Activated naive CD8-positive, alpha-beta T cell treated with anti-CD3 and anti-CD28 coated beads, Interleukin-2, amount 10 ng/mL, durations not matched to agents 7 days and 5 days (primary cell): ENCODE measurements at regions not wholly inside any gene's neighbourhood (a gene's known extent, or its start where the extent isn't known, plus 50 kb on each side); places are given as distances from the start of the nearest gene placed in this dataset.
A peak's percentile ranks its signal among the peaks of the same experiment; 100 is the strongest.

Experiments used
- ATAC-seq: fragments of 150-1000 bp; cut with Tn5 transposase; one replicate; pipeline ENCODE4 v1.10.0; 2021; ENCODE audit warnings: low read depth, moderate library complexity
- POLR2A ChIA-PET: fragments of 350-600 bp; sonication (Branson Sonifier 250); formaldehyde crosslinking; loops from one replicate; lab custom pipeline; 2021; ENCODE audit warnings: antibody characterized with exemption; lab: Charles Lee
- DNase-seq: peaks from one replicate; pipeline ENCODE4 v3.0.0; 2021
- H3K27ac Mint-ChIP-seq: one replicate; pipeline ENCODE4 v1.8.0; 2022; ENCODE audit warnings: mild to moderate bottlenecking, mixed read lengths
- H3K27me3 Mint-ChIP-seq: one replicate; pipeline ENCODE4 v1.8.0; 2022; ENCODE audit warnings: mild to moderate bottlenecking, moderate library complexity, mixed read lengths
- H3K36me3 Mint-ChIP-seq: one replicate; pipeline ENCODE4 v1.8.0; 2021; ENCODE audit warnings: mild to moderate bottlenecking, mixed read lengths
- H3K4me1 Mint-ChIP-seq: one replicate; pipeline ENCODE4 v1.8.0; 2021; ENCODE audit warnings: mixed read lengths
- H3K4me3 Mint-ChIP-seq: one replicate; pipeline ENCODE4 v1.8.0; 2022; ENCODE audit warnings: mild to moderate bottlenecking, moderate library complexity, mixed read lengths
- H3K9me3 Mint-ChIP-seq: one replicate; pipeline ENCODE4 v1.8.0; 2021; ENCODE audit warnings: mixed read lengths

GRCh38 chr2:144252694-144253093, 267.2 kb downstream of the ZEB2 start:
- Mint-ChIP-seq H3K4me3 (no peak overlapping the region), H3K27me3 (no peaks in the 10 kb centered on the region), H3K27ac (no peak overlapping the region), H3K36me3 (peaks cover 37% of the 10 kb centered on the region), H3K9me3 (peaks cover 25% of the 10 kb centered on the region), H3K4me1 (peaks cover 10% of the 10 kb centered on the region)
- POLR2A ChIA-PET, result no interaction called here
- DNase-seq (no peak), ATAC-seq (no peak)

GRCh38 chr2:144249035-144249637, 270.8 kb downstream of the ZEB2 start:
- Mint-ChIP-seq H3K27ac (no peak overlapping the region), H3K4me3 (no peak overlapping the region), H3K27me3 (no peaks in the 10 kb centered on the region), H3K36me3 (peaks cover 18% of the 10 kb centered on the region), H3K9me3 (peaks cover 16% of the 10 kb centered on the region), H3K4me1 (peaks cover 1% of the 10 kb centered on the region)
- no peak for ATAC-seq
- DNase-seq, result no peak
- POLR2A ChIA-PET, result no interaction called here

- Mint-ChIP-seq H3K9me3 (peaks cover 15% of the 10 kb centered on the region), H3K36me3 (peaks cover 16% of the 10 kb centered on the region), H3K27ac (no peak overlapping the region), H3K27me3 (no peaks in the 10 kb centered on the region), H3K4me1 (peaks cover 1% of the 10 kb centered on the region), H3K4me3 (no peak overlapping the region)
- POLR2A ChIA-PET, result no interaction called here
- ATAC-seq (no peak), DNase-seq (no peak)
These were observed 271.4 kb downstream of the ZEB2 start for GRCh38 chr2:144248350-144249034.

GRCh38 chr2:144244938-144245337, 275.0 kb downstream of the ZEB2 start:
- peaks cover 4% of the 10 kb centered on the region for H3K9me3 Mint-ChIP-seq
- ATAC-seq (no peak), DNase-seq (no peak)
- no peak overlapping the region for H3K27ac Mint-ChIP-seq
- peaks cover 9% of the 10 kb centered on the region for H3K36me3 Mint-ChIP-seq
- H3K27me3 Mint-ChIP-seq, result no peaks in the 10 kb centered on the region
- H3K4me1 Mint-ChIP-seq, result peaks cover 19% of the 10 kb centered on the region
- POLR2A ChIA-PET, result no interaction called here
- no peak overlapping the region for H3K4me3 Mint-ChIP-seq

GRCh38 chr2:144242311-144242710, 277.6 kb downstream of the ZEB2 start:
- POLR2A ChIA-PET, result no interaction called here

GRCh38 chr2:144241801-144242200, 278.1 kb downstream of the ZEB2 start:
- Mint-ChIP-seq H3K4me1 (peaks cover 35% of the 10 kb centered on the region), H3K27me3 (no peaks in the 10 kb centered on the region), H3K36me3 (peaks cover 13% of the 10 kb centered on the region), H3K4me3 (no peak overlapping the region), H3K9me3 (peaks cover 4% of the 10 kb centered on the region), H3K27ac (peak overlapping the region; percentile 59)
- POLR2A ChIA-PET, result no interaction called here
- DNase-seq, result no peak
- ATAC-seq, result no peak

More at GRCh38 chr2:144242311-144242710, 277.6 kb downstream of the ZEB2 start:
- Mint-ChIP-seq H3K4me3 (no peak overlapping the region), H3K9me3 (peaks cover 4% of the 10 kb centered on the region), H3K4me1 (peaks cover 32% of the 10 kb centered on the region), H3K36me3 (peaks cover 14% of the 10 kb centered on the region), H3K27me3 (no peaks in the 10 kb centered on the region), H3K27ac (no peak overlapping the region)
- ATAC-seq, result no peak
- DNase-seq, result no peak

GRCh38 chr2:144240656-144241339, 279.1 kb downstream of the ZEB2 start:
- Mint-ChIP-seq H3K36me3 (peaks cover 11% of the 10 kb centered on the region), H3K27ac (peak overlapping the region; percentile 63), H3K4me3 (peak overlapping the region; percentile 41), H3K27me3 (no peaks in the 10 kb centered on the region), H3K4me1 (peaks cover 34% of the 10 kb centered on the region), H3K9me3 (peaks cover under 1% of the 10 kb centered on the region)
- DNase-seq, result no peak
- POLR2A ChIA-PET, result interaction anchor here (0.5 kb wide), 1 partner anchor 57 kb away, joined by 3 read pairs; no protein-coding TSS in a partner anchor
- ATAC-seq, result peak; percentile 55

GRCh38 chr2:144239726-144240125, 280.2 kb downstream of the ZEB2 start:
- ATAC-seq (no peak), DNase-seq (no peak)
- H3K27me3 Mint-ChIP-seq, result no peaks in the 10 kb centered on the region
- POLR2A ChIA-PET, result no interaction called here
- no peak overlapping the region for H3K4me3 Mint-ChIP-seq
- no peaks in the 10 kb centered on the region for H3K9me3 Mint-ChIP-seq
- H3K36me3 Mint-ChIP-seq, result peaks cover 16% of the 10 kb centered on the region
- H3K27ac Mint-ChIP-seq, result no peak overlapping the region
- H3K4me1 Mint-ChIP-seq, result peaks cover 36% of the 10 kb centered on the region

GRCh38 chr2:144239306-144239705, 280.6 kb downstream of the ZEB2 start:
- Mint-ChIP-seq H3K4me1 (peaks cover 40% of the 10 kb centered on the region), H3K27ac (no peak overlapping the region), H3K36me3 (peaks cover 19% of the 10 kb centered on the region), H3K27me3 (no peaks in the 10 kb centered on the region), H3K4me3 (no peak overlapping the region), H3K9me3 (no peaks in the 10 kb centered on the region)
- ATAC-seq, result no peak
- POLR2A ChIA-PET, result no interaction called here
- no peak for DNase-seq

GRCh38 chr2:144237830-144238627, 281.9 kb downstream of the ZEB2 start:
- H3K36me3 Mint-ChIP-seq, result peaks cover 19% of the 10 kb centered on the region
- H3K27me3 Mint-ChIP-seq, result no peaks in the 10 kb centered on the region
- H3K9me3 Mint-ChIP-seq, result no peaks in the 10 kb centered on the region
- POLR2A ChIA-PET, result no interaction called here
- H3K4me3 Mint-ChIP-seq, result no peak overlapping the region
- DNase-seq (no peak), ATAC-seq (no peak)
- peak overlapping the region; percentile 45 for H3K27ac Mint-ChIP-seq
- H3K4me1 Mint-ChIP-seq, result peaks cover 51% of the 10 kb centered on the region

- DNase-seq (no peak), ATAC-seq (no peak)
- Mint-ChIP-seq H3K4me1 (peaks cover 54% of the 10 kb centered on the region), H3K27ac (no peak overlapping the region), H3K36me3 (peaks cover 18% of the 10 kb centered on the region), H3K4me3 (no peak overlapping the region), H3K27me3 (no peaks in the 10 kb centered on the region), H3K9me3 (no peaks in the 10 kb centered on the region)
- POLR2A ChIA-PET, result no interaction called here
These were observed 282.8 kb downstream of the ZEB2 start for GRCh38 chr2:144237108-144237507.

GRCh38 chr2:144235050-144235449, 284.9 kb downstream of the ZEB2 start:
- Mint-ChIP-seq H3K4me3 (no peak overlapping the region), H3K4me1 (peaks cover 39% of the 10 kb centered on the region), H3K36me3 (peaks cover 16% of the 10 kb centered on the region), H3K27ac (no peak overlapping the region), H3K9me3 (no peaks in the 10 kb centered on the region), H3K27me3 (no peaks in the 10 kb centered on the region)
- DNase-seq (no peak), ATAC-seq (no peak)
- POLR2A ChIA-PET, result no interaction called here

- no peak overlapping the region for H3K27ac Mint-ChIP-seq
- POLR2A ChIA-PET, result interaction anchor here (1.0 kb wide), 1 partner anchor 99 kb away, joined by 4 read pairs; no protein-coding TSS in a partner anchor
- H3K9me3 Mint-ChIP-seq, result no peaks in the 10 kb centered on the region
- H3K27me3 Mint-ChIP-seq, result no peaks in the 10 kb centered on the region
- H3K4me3 Mint-ChIP-seq, result no peak overlapping the region
- ATAC-seq, result no peak
- DNase-seq, result no peak
- H3K4me1 Mint-ChIP-seq, result peaks cover 36% of the 10 kb centered on the region
- peaks cover 14% of the 10 kb centered on the region for H3K36me3 Mint-ChIP-seq
These were observed 285.4 kb downstream of the ZEB2 start for GRCh38 chr2:144234542-144234871.
